H1 (cell line): ENCODE measurements at regions not wholly inside any gene's neighbourhood (a gene's known extent, or its start where the extent isn't known, plus 50 kb on each side); places are given as distances from the start of the nearest gene placed in this dataset.

Experiments
- CTCF ChIA-PET: fragments of 300-600 bp; sonication (Branson Sonifier 250); formaldehyde crosslinking; loops from one replicate; lab custom pipeline; 2021; ENCODE audit not compliant: partially characterized antibody; lab: Charles Lee
- POLR2A ChIA-PET: fragments of 300-600 bp; sonication (Branson Sonifier 250); formaldehyde crosslinking; loops from one replicate; lab custom pipeline; 2021; ENCODE audit warnings: inconsistent platforms; ENCODE audit not compliant: partially characterized antibody; lab: Charles Lee
- DNase-seq, 2 experiments: peaks; one replicate each; pipeline versions ENCODE4 v3.0.0 to v3.0.0-alpha.2; 2010 to 2022; ENCODE audit warnings: low spot score in 2 of 2, low read depth in 1 of 2, mixed read lengths in 1 of 2
- FAIRE-seq: peaks from 2 replicates; lab custom pipeline; 2011; peaks lifted over from hg19 to GRCh38; lab: Jason Lieb, UNC
- H2AFZ ChIP-seq: 2 replicates; pipeline ENCODE4 v1.8.1; 2012; ENCODE audit warnings: low read length, inconsistent platforms
- H2AK5ac ChIP-seq: 2 replicates; pipeline ENCODE4 v1.6.1; 2013; ENCODE audit warnings: low read depth, low read length
- H2BK120ac ChIP-seq: replicated peaks from 2 replicates; pipeline ENCODE3; 2013; ENCODE audit warnings: low read depth, low read length, inconsistent platforms
- H2BK12ac ChIP-seq: 2 replicates; pipeline ENCODE4 v1.6.1; 2013; ENCODE audit warnings: low read depth, low read length
- H2BK15ac ChIP-seq: 2 replicates; pipeline ENCODE4 v1.6.1; 2013; ENCODE audit warnings: low read length
- H2BK20ac ChIP-seq: 2 replicates; pipeline ENCODE4 v1.6.1; 2013; ENCODE audit warnings: low read length
- H2BK5ac ChIP-seq: 2 replicates; pipeline ENCODE4 v1.6.1; 2013; ENCODE audit warnings: low read depth, low read length
- H3K14ac ChIP-seq: 2 replicates; pipeline ENCODE4 v1.6.1; 2013; ENCODE audit warnings: inconsistent platforms; ENCODE audit not compliant: insufficient read length
- H3K18ac ChIP-seq: 2 replicates; pipeline ENCODE4 v1.6.1; 2013; ENCODE audit warnings: low read length; ENCODE audit errors: extremely low read depth
- H3K23ac ChIP-seq: 2 replicates; pipeline ENCODE4 v1.6.1; 2013; ENCODE audit warnings: inconsistent platforms; ENCODE audit not compliant: insufficient read length
- H3K23me2 ChIP-seq: 2 replicates; pipeline ENCODE4 v1.6.1; 2013; ENCODE audit warnings: low read depth, low read length
- H3K27ac ChIP-seq: 2 replicates; pipeline ENCODE4 v1.6.1; 2011; ENCODE audit warnings: low read depth, low read length, inconsistent platforms
- H3K27me3 ChIP-seq, 4 experiments: replicated peaks in 1 of 4; 1 replicate in 1 of 4; 2 replicates in 3 of 4; pipeline versions ENCODE4 v1.6.1 to v1.8.1; 2011 to 2013; ENCODE audit warnings: low read length in 3 of 4, mild to moderate bottlenecking in 3 of 4, inconsistent platforms in 2 of 4, mixed read lengths in 2 of 4, moderate library complexity in 1 of 4; ENCODE audit not compliant: control insufficient read depth in 3 of 4, insufficient read depth in 3 of 4; ENCODE audit errors: extremely low read depth in 1 of 4
- H3K36me3 ChIP-seq, 4 experiments: 2 replicates each; pipeline versions ENCODE4 v1.6.1 to v1.8.1; 2011 to 2013; ENCODE audit warnings: mild to moderate bottlenecking in 4 of 4, low read length in 3 of 4, moderate library complexity in 2 of 4, control low read depth in 1 of 4, inconsistent platforms in 1 of 4; ENCODE audit not compliant: insufficient read depth in 4 of 4, control insufficient read depth in 2 of 4
- H3K4ac ChIP-seq: replicated peaks from 2 replicates; pipeline ENCODE3; 2013; ENCODE audit warnings: low read length, low read depth, mixed read lengths, inconsistent platforms; ENCODE audit not compliant: insufficient read length
- H3K4me1 ChIP-seq, 4 experiments: replicated peaks in 1 of 4; 1 replicate in 1 of 4; 2 replicates in 3 of 4; pipeline versions ENCODE4 v1.6.1 to v1.8.1; 2011 to 2013; ENCODE audit warnings: low read length in 3 of 4, inconsistent platforms in 2 of 4, mixed read lengths in 1 of 4; ENCODE audit not compliant: insufficient read depth in 4 of 4, control insufficient read depth in 3 of 4
- H3K4me2 ChIP-seq, 2 experiments: 2 replicates each; pipeline versions ENCODE4 v1.6.1 to v1.8.1; 2011 to 2013; ENCODE audit warnings: low read depth in 2 of 2, low read length in 2 of 2, control low read depth in 1 of 2, inconsistent platforms in 1 of 2, mild to moderate bottlenecking in 1 of 2; ENCODE audit not compliant: insufficient read depth in 1 of 2
- H3K4me3 ChIP-seq, 4 experiments: fragments of 200-600, 300-600 bp in 1 of 4; sonication (generic), shearing (Covaris generic), sonication (Bioruptor Twin) in 1 of 4; 2 replicates each; pipeline versions ENCODE4 v1.5.1 to v1.8.1; 2011 to 2016; ENCODE audit warnings: low read length in 4 of 4, low read depth in 3 of 4, control low read depth in 2 of 4, inconsistent platforms in 2 of 4, mild to moderate bottlenecking in 2 of 4, mixed read lengths in 1 of 4, moderate library complexity in 1 of 4; ENCODE audit not compliant: insufficient read depth in 2 of 4; ENCODE audit errors: extremely low read depth in 1 of 4
- H3K56ac ChIP-seq: replicated peaks from 2 replicates; pipeline ENCODE3; 2013; ENCODE audit warnings: low read depth, mild to moderate bottlenecking, mixed read lengths, low read length, inconsistent platforms; ENCODE audit not compliant: insufficient read length
- H3K79me1 ChIP-seq: 2 replicates; pipeline ENCODE4 v1.6.1; 2013; ENCODE audit warnings: low read depth, low read length, control low read depth
- H3K79me2 ChIP-seq, 2 experiments: 2 replicates each; pipeline versions ENCODE4 v1.6.1 to v1.8.1; 2012 to 2013; ENCODE audit warnings: low read length in 2 of 2, mild to moderate bottlenecking in 2 of 2, inconsistent platforms in 1 of 2; ENCODE audit not compliant: insufficient read depth in 2 of 2, control insufficient read depth in 1 of 2
- H3K9ac ChIP-seq, 4 experiments: replicated peaks in 1 of 4; 1 replicate in 1 of 4; 2 replicates in 3 of 4; pipeline versions ENCODE4 v1.6.1 to v1.8.1; 2011 to 2013; ENCODE audit warnings: low read depth in 3 of 4, low read length in 3 of 4, control low read depth in 2 of 4, mild to moderate bottlenecking in 2 of 4, moderate library complexity in 2 of 4, inconsistent platforms in 1 of 4; ENCODE audit errors: extremely low read depth in 1 of 4
- H3K9me3 ChIP-seq, 2 experiments: 2 replicates each; pipeline versions ENCODE4 v1.6.1 to v1.8.1; 2012 to 2013; ENCODE audit warnings: mild to moderate bottlenecking in 2 of 2, moderate library complexity in 2 of 2, control low read depth in 1 of 2, inconsistent platforms in 1 of 2, low read depth in 1 of 2, low read length in 1 of 2, mixed read lengths in 1 of 2; ENCODE audit not compliant: insufficient read depth in 2 of 2
- H4K20me1 ChIP-seq, 2 experiments: replicated peaks in 1 of 2; 2 replicates each; pipeline versions ENCODE3 to v1.8.1; 2011 to 2013; ENCODE audit warnings: inconsistent platforms in 2 of 2, low read length in 2 of 2, mild to moderate bottlenecking in 1 of 2; ENCODE audit not compliant: insufficient read depth in 2 of 2, control insufficient read depth in 1 of 2
- H4K5ac ChIP-seq: 2 replicates; pipeline ENCODE4 v1.6.1; 2013; ENCODE audit warnings: low read length, low read depth, mixed read lengths, inconsistent platforms; ENCODE audit not compliant: insufficient read length
- H4K8ac ChIP-seq: 2 replicates; pipeline ENCODE4 v1.8.0; 2013; ENCODE audit warnings: mild to moderate bottlenecking, moderate library complexity, low read length, inconsistent platforms; ENCODE audit not compliant: insufficient read depth; ENCODE audit errors: extremely low read depth
- H4K91ac ChIP-seq: replicated peaks from 2 replicates; pipeline ENCODE3; 2013; ENCODE audit warnings: low read length, mixed read lengths, inconsistent platforms; ENCODE audit not compliant: insufficient read length
- ATF3 ChIP-seq: IDR thresholded peaks from 2 replicates; pipeline ENCODE4 v1.6.1; 2011; ENCODE audit warnings: low read depth, mild to moderate bottlenecking, low read length; ENCODE audit not compliant: insufficient read depth
- EP300 ChIP-seq, 2 experiments: IDR thresholded peaks; 1 replicate in 1 of 2; 2 replicates in 1 of 2; pipeline ENCODE4 v1.6.1; 2011 to 2012; ENCODE audit warnings: low read depth in 2 of 2, low read length in 2 of 2, mild to moderate bottlenecking in 2 of 2, borderline replicate concordance in 1 of 2, inconsistent platforms in 1 of 2, moderate library complexity in 1 of 2
- SRF ChIP-seq: IDR thresholded peaks from 2 replicates; pipeline ENCODE4 v1.6.1; 2011; ENCODE audit warnings: mild to moderate bottlenecking, low read depth, low read length, moderate library complexity
- SUZ12 ChIP-seq: fragments of 200-600 bp; sonication (generic); IDR thresholded peaks from 2 replicates; pipeline ENCODE4 v1.6.1; 2012; ENCODE audit warnings: mild to moderate bottlenecking, inconsistent platforms, low read length, moderate library complexity, mixed read lengths
- TAF7 ChIP-seq: optimal IDR thresholded peaks from 2 replicates; pipeline ENCODE3; 2011; ENCODE audit warnings: low read depth, mild to moderate bottlenecking, inconsistent platforms, low read length, moderate library complexity, borderline replicate concordance
- TBP ChIP-seq: IDR thresholded peaks from 2 replicates; pipeline ENCODE4 v1.6.1; 2011; ENCODE audit warnings: low read depth, low read length, improper control_type of control experiment
- WGBS, 2 experiments: shearing (Covaris generic) in 1 of 2; methylation state at CpG; one replicate each; pipeline versions ENCODE4 v1.1.6 to v1.1.7; 2013 to 2015; ENCODE audit warnings: low lambda C conversion rate in 2 of 2, mixed read lengths in 2 of 2, inconsistent platforms in 1 of 2, low coverage in 1 of 2, missing lambda C conversion rate in 1 of 2; ENCODE audit not compliant: insufficient replicate concordance in 2 of 2, insufficient coverage in 1 of 2, insufficient read length in 1 of 2; ENCODE audit errors: extremely low coverage in 1 of 2, missing lambda C conversion rate in 1 of 2; 5-methylcytosine and 5-hydroxymethylcytosine counted together

- Histone ChIP-seq H3K27ac (no peak overlapping the region), H3K79me1 (no peaks in the 10 kb centered on the region), H2AFZ (no peak overlapping the region), H4K8ac (no peak overlapping the region; the same call in 1 of the 2 replicates), H4K20me1 (no peaks in the 10 kb centered on the region), H3K4me1 (no peaks in the 10 kb centered on the region; a peak in 1 of 7 replicates), H3K56ac (no peak overlapping the region), H3K23me2 (no peaks in the 10 kb centered on the region), H2BK20ac (no peak overlapping the region), H2AK5ac (no peak overlapping the region), H3K14ac (no peak overlapping the region), H3K9ac (no peak overlapping the region), H3K4me2 (no peak overlapping the region), H2BK15ac (0 out of 2 replicates have a peak overlapping the region, but pooled peaks have one; percentile 18), H4K5ac (no peak overlapping the region), H2BK12ac (no peak overlapping the region), H3K36me3 (no peaks in the 10 kb centered on the region; a peak in 1 of 8 replicates), H2BK120ac (no peak overlapping the region), H3K18ac (no peak overlapping the region), H2BK5ac (no peak overlapping the region), H3K9me3 (peaks cover 0 to 32% of the 10 kb centered on the region in 2 experiments; a peak in 3 of 4 replicates), H3K4ac (no peak overlapping the region), H3K23ac (no peak overlapping the region), H3K79me2 (no peaks in the 10 kb centered on the region), H4K91ac (no peak overlapping the region), H3K4me3 (no peak overlapping the region), H3K27me3 (no peaks in the 10 kb centered on the region; a peak in 1 of 7 replicates)
- POLR2A ChIA-PET: no interaction called here
- FAIRE-seq (peak; percentile 86), DNase-seq (no peak)
- CTCF ChIA-PET: interaction anchor here (1.0 to 1.6 kb wide), 3 partner anchors 12 to 236 kb away, joined by 4 to 5 read pairs (median 5); no protein-coding TSS in a partner anchor
- WGBS, 2 experiments: 88% methylated on average over 11 of the region's 11 CpGs; no CpG with 5 or more reads in 1 of the 2 experiments
- no peak for TF ChIP-seq SRF
- no peak for TF ChIP-seq TAF7
- TF ChIP-seq ATF3: no peak
- no peak for TF ChIP-seq EP300 (IDR thresholded peaks at IDR 0.05; ENCODE audit: borderline replicate concordance in 1 of 2, low read depth in 2 of 2, low read length in 2 of 2)
- TF ChIP-seq SUZ12: no peak
- TF ChIP-seq TBP: no peak
Measured at GRCh38 chr10:124230635-124231167, 137.3 kb upstream of the CHST15 start.
